Chondrocyte (in vitro differentiated cells): ENCODE measurements at regions not wholly inside any gene's neighbourhood (a gene's known extent, or its start where the extent isn't known, plus 50 kb on each side); places are given as distances from the start of the nearest gene placed in this dataset.

Experiments used
- DNase-seq: peaks from one replicate; pipeline ENCODE4 v3.0.0; 2021; ENCODE audit warnings: mixed read lengths, low spot score
- H3K27ac Mint-ChIP-seq: one replicate; pipeline ENCODE4 v1.8.0; 2021; ENCODE audit warnings: mild to moderate bottlenecking, moderate library complexity, mixed read lengths; ENCODE audit not compliant: unreplicated experiment
- H3K27me3 Mint-ChIP-seq: 2 replicates; pipeline ENCODE4 v1.8.0; 2021; ENCODE audit warnings: low read depth, mixed read lengths
- H3K36me3 Mint-ChIP-seq: 2 replicates; pipeline ENCODE4 v1.8.0; 2021; ENCODE audit warnings: low read depth, mixed read lengths
- H3K4me1 Mint-ChIP-seq: 2 replicates; pipeline ENCODE4 v1.8.0; 2021; ENCODE audit warnings: low read depth, mild to moderate bottlenecking, mixed read lengths
- H3K4me3 Mint-ChIP-seq: one replicate; pipeline ENCODE4 v1.8.0; 2021; ENCODE audit warnings: mild to moderate bottlenecking, moderate library complexity, mixed read lengths; ENCODE audit not compliant: unreplicated experiment
- H3K9me3 Mint-ChIP-seq: 2 replicates; pipeline ENCODE4 v1.8.0; 2021; ENCODE audit warnings: low read depth, mixed read lengths
- CTCF ChIP-seq: fragments of 200-600 bp; sonication (generic); IDR thresholded peaks from 2 replicates; pipeline ENCODE4 v1.5.0; 2021; ENCODE audit warnings: antibody characterized with exemption, mild to moderate bottlenecking, moderate library complexity

GRCh38 chr6:193180-193579, 99.1 kb upstream of the DUSP22 start:
- no peaks in the 10 kb centered on the region for H3K36me3 Mint-ChIP-seq
- no peak for TF ChIP-seq CTCF
- H3K9me3 Mint-ChIP-seq = no peaks in the 10 kb centered on the region
- peaks cover 5% of the 10 kb centered on the region for H3K27me3 Mint-ChIP-seq
- no peak overlapping the region for H3K4me3 Mint-ChIP-seq
- no peak overlapping the region for H3K27ac Mint-ChIP-seq
- no peak for DNase-seq
- no peaks in the 10 kb centered on the region for H3K4me1 Mint-ChIP-seq

GRCh38 chr6:193773-194310, 98.4 kb upstream of the DUSP22 start:
- no peaks in the 10 kb centered on the region for H3K36me3 Mint-ChIP-seq
- H3K27me3 Mint-ChIP-seq = peaks cover 5% of the 10 kb centered on the region
- no peak for DNase-seq
- TF ChIP-seq CTCF = no peak
- H3K27ac Mint-ChIP-seq = no peak overlapping the region
- no peaks in the 10 kb centered on the region for H3K9me3 Mint-ChIP-seq
- H3K4me1 Mint-ChIP-seq = no peaks in the 10 kb centered on the region
- H3K4me3 Mint-ChIP-seq = no peak overlapping the region

- Mint-ChIP-seq H3K4me3 (no peak overlapping the region), H3K27ac (no peak overlapping the region), H3K9me3 (no peaks in the 10 kb centered on the region), H3K4me1 (no peaks in the 10 kb centered on the region), H3K27me3 (peaks cover 8% of the 10 kb centered on the region), H3K36me3 (no peaks in the 10 kb centered on the region)
- DNase-seq = no peak
- no peak for TF ChIP-seq CTCF
Measured at GRCh38 chr6:195861-196360, 96.4 kb upstream of the DUSP22 start.

GRCh38 chr6:196543-196942, 95.7 kb upstream of the DUSP22 start:
- H3K9me3 Mint-ChIP-seq = no peaks in the 10 kb centered on the region
- H3K36me3 Mint-ChIP-seq = no peaks in the 10 kb centered on the region
- no peak for DNase-seq
- no peaks in the 10 kb centered on the region for H3K4me1 Mint-ChIP-seq
- no peak overlapping the region for H3K4me3 Mint-ChIP-seq
- H3K27me3 Mint-ChIP-seq = peaks cover 7% of the 10 kb centered on the region
- H3K27ac Mint-ChIP-seq = no peak overlapping the region
- TF ChIP-seq CTCF = no peak

- Mint-ChIP-seq H3K27ac (no peak overlapping the region), H3K4me3 (no peak overlapping the region), H3K4me1 (no peaks in the 10 kb centered on the region), H3K9me3 (no peaks in the 10 kb centered on the region), H3K27me3 (peaks cover 25% of the 10 kb centered on the region), H3K36me3 (no peaks in the 10 kb centered on the region)
- TF ChIP-seq CTCF = no peak
- no peak for DNase-seq
Measured at GRCh38 chr6:203661-204060, 88.6 kb upstream of the DUSP22 start.
